Endothelial cell (in vitro differentiated cells): ENCODE measurements at regions not wholly inside any gene's neighbourhood (a gene's known extent, or its start where the extent isn't known, plus 50 kb on each side); places are given as distances from the start of the nearest gene placed in this dataset.

Source experiments
- DNase-seq: peaks from one replicate; pipeline ENCODE4 v3.0.0; 2021; ENCODE audit warnings: low spot score
- H3K27ac Mint-ChIP-seq: one replicate; pipeline ENCODE4 v1.8.0; 2021; ENCODE audit warnings: mixed read lengths, inconsistent platforms; ENCODE audit not compliant: unreplicated experiment
- H3K27me3 Mint-ChIP-seq: one replicate; pipeline ENCODE4 v1.8.0; 2021; ENCODE audit warnings: mild to moderate bottlenecking, moderate library complexity, mixed read lengths, inconsistent platforms; ENCODE audit not compliant: unreplicated experiment
- H3K36me3 Mint-ChIP-seq: one replicate; pipeline ENCODE4 v1.8.0; 2021; ENCODE audit warnings: mild to moderate bottlenecking, low read depth, mixed read lengths, inconsistent platforms; ENCODE audit not compliant: unreplicated experiment
- H3K4me1 Mint-ChIP-seq: one replicate; pipeline ENCODE4 v1.8.0; 2021; ENCODE audit warnings: mild to moderate bottlenecking, mixed read lengths, inconsistent platforms; ENCODE audit not compliant: unreplicated experiment
- H3K4me3 Mint-ChIP-seq: one replicate; pipeline ENCODE4 v1.8.0; 2021; ENCODE audit warnings: mild to moderate bottlenecking, mixed read lengths, inconsistent platforms; ENCODE audit not compliant: unreplicated experiment
- H3K9me3 Mint-ChIP-seq: one replicate; pipeline ENCODE4 v1.8.0; 2021; ENCODE audit warnings: mixed read lengths, inconsistent platforms; ENCODE audit not compliant: unreplicated experiment
- TF ChIP-seq, protein P1 (sequence below): fragments of 200-600 bp; sonication (generic); IDR thresholded peaks from one replicate; pipeline ENCODE4 v1.5.0; 2021; ENCODE audit warnings: antibody characterized with exemption; ENCODE audit not compliant: unreplicated experiment

DNA sequence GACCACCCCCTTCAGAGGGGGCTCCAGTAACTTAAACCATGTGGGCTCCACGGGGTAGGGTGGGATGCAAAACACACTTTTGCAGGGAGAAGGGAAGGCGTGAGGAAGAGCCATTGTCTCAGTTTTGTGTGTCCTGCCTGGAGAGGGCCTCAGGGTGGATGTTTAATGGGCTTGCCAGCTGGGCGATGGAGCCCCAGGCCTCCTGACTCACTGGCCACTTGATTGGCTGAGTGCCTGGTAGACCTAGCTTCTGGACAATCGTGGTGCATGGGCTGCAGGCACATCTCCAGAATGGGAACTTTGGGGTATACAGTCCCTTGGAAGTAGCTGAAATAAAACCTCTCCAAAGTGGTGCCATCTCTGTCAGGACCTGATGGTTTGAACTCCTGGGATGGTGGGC, 118.3 kb upstream of the MRPS22 start:
- peaks cover 4% of the 10 kb centered on the region for H3K27me3 Mint-ChIP-seq
- DNase-seq: no peak
- no peaks in the 10 kb centered on the region for H3K36me3 Mint-ChIP-seq
- no peak overlapping the region for H3K4me3 Mint-ChIP-seq
- H3K4me1 Mint-ChIP-seq: no peaks in the 10 kb centered on the region
- no peak overlapping the region for H3K27ac Mint-ChIP-seq
- TF ChIP-seq, protein P1, sequence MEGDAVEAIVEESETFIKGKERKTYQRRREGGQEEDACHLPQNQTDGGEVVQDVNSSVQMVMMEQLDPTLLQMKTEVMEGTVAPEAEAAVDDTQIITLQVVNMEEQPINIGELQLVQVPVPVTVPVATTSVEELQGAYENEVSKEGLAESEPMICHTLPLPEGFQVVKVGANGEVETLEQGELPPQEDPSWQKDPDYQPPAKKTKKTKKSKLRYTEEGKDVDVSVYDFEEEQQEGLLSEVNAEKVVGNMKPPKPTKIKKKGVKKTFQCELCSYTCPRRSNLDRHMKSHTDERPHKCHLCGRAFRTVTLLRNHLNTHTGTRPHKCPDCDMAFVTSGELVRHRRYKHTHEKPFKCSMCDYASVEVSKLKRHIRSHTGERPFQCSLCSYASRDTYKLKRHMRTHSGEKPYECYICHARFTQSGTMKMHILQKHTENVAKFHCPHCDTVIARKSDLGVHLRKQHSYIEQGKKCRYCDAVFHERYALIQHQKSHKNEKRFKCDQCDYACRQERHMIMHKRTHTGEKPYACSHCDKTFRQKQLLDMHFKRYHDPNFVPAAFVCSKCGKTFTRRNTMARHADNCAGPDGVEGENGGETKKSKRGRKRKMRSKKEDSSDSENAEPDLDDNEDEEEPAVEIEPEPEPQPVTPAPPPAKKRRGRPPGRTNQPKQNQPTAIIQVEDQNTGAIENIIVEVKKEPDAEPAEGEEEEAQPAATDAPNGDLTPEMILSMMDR: no peak
- no peaks in the 10 kb centered on the region for H3K9me3 Mint-ChIP-seq

DNA sequence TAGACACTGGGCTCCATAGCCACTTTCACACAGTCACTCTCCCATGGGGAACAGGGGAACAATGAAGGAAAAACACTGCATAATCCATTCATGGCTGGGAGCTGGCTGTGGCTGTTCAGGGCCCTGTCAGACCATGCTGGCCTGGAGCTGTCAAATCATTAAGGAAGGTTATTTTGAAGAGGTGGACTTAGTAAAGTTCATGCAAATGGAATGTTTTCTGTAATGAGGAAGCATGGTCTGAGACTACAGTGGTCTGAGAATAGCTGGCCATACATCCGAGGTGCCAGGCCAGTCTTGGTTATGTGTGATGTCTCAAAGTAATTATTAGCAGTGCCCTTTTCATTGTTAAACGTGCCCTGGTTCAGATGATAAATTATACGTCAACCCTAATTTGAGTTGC, 117.1 kb upstream of the MRPS22 start:
- H3K4me1 Mint-ChIP-seq: no peaks in the 10 kb centered on the region
- H3K4me3 Mint-ChIP-seq: no peak overlapping the region
- DNase-seq: no peak
- no peaks in the 10 kb centered on the region for H3K36me3 Mint-ChIP-seq
- peaks cover 4% of the 10 kb centered on the region for H3K27me3 Mint-ChIP-seq
- no peak overlapping the region for H3K27ac Mint-ChIP-seq
- no peaks in the 10 kb centered on the region for H3K9me3 Mint-ChIP-seq
- TF ChIP-seq, protein P1: no peak

DNA sequence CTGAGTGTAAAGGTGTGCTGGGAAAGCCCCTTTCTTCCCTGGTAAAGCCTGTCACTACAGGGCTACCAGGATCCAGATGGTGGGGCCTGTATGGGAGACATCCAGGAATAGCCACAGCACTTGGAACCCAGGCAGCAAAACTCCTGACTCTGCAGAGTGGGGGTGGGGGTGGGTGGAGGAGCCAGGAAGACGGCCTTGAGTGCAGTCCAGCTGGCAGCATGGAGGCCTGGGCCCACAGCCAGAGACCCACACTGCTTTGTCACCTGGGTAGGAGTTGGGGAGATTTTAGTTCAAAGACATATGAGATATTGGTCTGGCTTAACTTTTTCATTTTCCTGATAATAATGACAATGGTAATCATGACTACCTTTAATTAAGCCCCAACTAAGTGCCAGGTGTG, 116.7 kb upstream of the MRPS22 start:
- DNase-seq: no peak
- TF ChIP-seq, protein P1: no peak
- H3K27ac Mint-ChIP-seq: no peak overlapping the region
- H3K27me3 Mint-ChIP-seq: peaks cover 4% of the 10 kb centered on the region
- no peaks in the 10 kb centered on the region for H3K36me3 Mint-ChIP-seq
- no peaks in the 10 kb centered on the region for H3K9me3 Mint-ChIP-seq
- no peaks in the 10 kb centered on the region for H3K4me1 Mint-ChIP-seq
- no peak overlapping the region for H3K4me3 Mint-ChIP-seq

DNA sequence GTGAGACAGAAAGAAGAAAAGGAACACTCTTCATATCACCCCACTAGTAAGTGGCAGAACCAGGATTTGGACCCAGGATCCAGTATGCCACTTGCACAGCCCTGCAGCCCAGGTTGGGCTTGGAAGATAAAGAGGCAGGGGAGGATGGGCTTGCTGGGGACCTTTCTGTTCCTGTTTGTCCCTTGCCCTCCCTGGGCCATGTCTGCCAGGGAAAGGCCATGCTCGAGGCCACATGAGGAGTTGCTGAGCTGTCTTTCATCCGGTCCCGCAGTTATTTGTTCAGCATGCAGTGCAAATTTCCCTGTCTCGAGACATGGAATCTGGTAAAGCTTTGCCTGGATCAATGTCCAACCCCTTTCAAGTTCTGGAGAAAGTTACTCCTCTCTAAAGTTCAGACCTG, 116.0 kb upstream of the MRPS22 start:
- no peaks in the 10 kb centered on the region for H3K4me1 Mint-ChIP-seq
- no peaks in the 10 kb centered on the region for H3K36me3 Mint-ChIP-seq
- TF ChIP-seq, protein P1: no peak
- peaks cover 2% of the 10 kb centered on the region for H3K27me3 Mint-ChIP-seq
- H3K4me3 Mint-ChIP-seq: no peak overlapping the region
- DNase-seq: no peak
- no peak overlapping the region for H3K27ac Mint-ChIP-seq
- H3K9me3 Mint-ChIP-seq: no peaks in the 10 kb centered on the region

DNA sequence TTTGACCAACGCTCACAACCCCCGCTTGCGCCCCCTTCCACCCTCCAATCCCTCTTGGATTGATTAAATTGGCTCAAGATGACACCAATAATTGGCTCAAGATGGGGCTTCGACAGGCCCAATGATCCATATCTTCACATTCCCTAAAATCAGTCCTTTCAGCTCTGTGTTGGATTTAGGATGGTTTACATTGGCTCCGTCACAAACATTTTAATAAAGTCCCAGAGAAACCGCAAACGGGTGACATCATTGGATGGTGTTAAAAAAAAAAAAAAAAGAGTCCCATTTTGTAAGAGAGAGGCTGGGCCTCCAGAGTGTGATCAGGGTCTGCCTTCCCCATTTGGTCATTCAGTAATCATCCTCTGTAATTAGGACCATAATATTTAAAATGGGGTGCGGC, 113.4 kb upstream of the MRPS22 start:
- H3K9me3 Mint-ChIP-seq: no peaks in the 10 kb centered on the region

More for the DNA sequence above, 113.4 kb upstream of the MRPS22 start:
- Mint-ChIP-seq H3K27me3 (no peaks in the 10 kb centered on the region), H3K4me1 (peaks cover 7% of the 10 kb centered on the region), H3K36me3 (no peaks in the 10 kb centered on the region), H3K4me3 (no peak overlapping the region), H3K27ac (no peak overlapping the region)
- DNase-seq: no peak
- TF ChIP-seq, protein P1: no peak
